K562 (cell line): ENCODE measurements at regions not wholly inside any gene's neighbourhood (a gene's known extent, or its start where the extent isn't known, plus 50 kb on each side); places are given as distances from the start of the nearest gene placed in this dataset.

Experiments
- ATAC-seq: fragments of 200-7000 bp; cut with Tn5 transposase; 3 replicates; pipeline ENCODE4 v1.9.1; 2020; ENCODE audit warnings: moderate library complexity
- BruUV-seq: library from RNA; stranded (reverse); fragments of 400-500 nt; replicated peaks from 2 replicates; lab custom pipeline; 2021; lab: Mats Ljungman, UMichigan
- CTCF ChIA-PET: fragments of 300-600 bp; formaldehyde crosslinking; extraction: SDS; loops from one replicate; lab custom pipeline; 2021; ENCODE audit warnings: low intra/inter-chr PET ratio; lab: Yijun Ruan, JAX
- POLR2A ChIA-PET: fragments of 300-600, 350-650 bp; sonication (Branson Sonifier 250); formaldehyde crosslinking; extraction: SDS; loops from one replicate; lab custom pipeline; 2021; ENCODE audit warnings: antibody characterized with exemption, inconsistent platforms; lab: Yijun Ruan, JAX
- DNase-seq, 4 experiments: peaks; one replicate each; pipeline versions ENCODE4 v3.0.0 to v3.0.0-alpha.2; 2011 to 2018; ENCODE audit warnings: low spot score in 3 of 4, mixed read lengths in 3 of 4; ENCODE audit errors: extremely low read depth in 1 of 4
- FAIRE-seq: peaks from 2 replicates; lab custom pipeline; 2011; peaks lifted over from hg19 to GRCh38; lab: Jason Lieb, UNC
- H2AFZ ChIP-seq: 2 replicates; pipeline ENCODE4 v1.6.0; 2011; ENCODE audit warnings: low read depth, low read length, control low read depth, inconsistent platforms
- H3K27ac ChIP-seq: fragments of 200-600 bp; 3 replicates; pipeline ENCODE4 v1.8.0; 2011; ENCODE audit warnings: low read depth, mild to moderate bottlenecking, control low read depth, inconsistent platforms, low read length, moderate library complexity, mixed read lengths; ENCODE audit errors: extremely low read depth
- H3K27me3 ChIP-seq, 2 experiments: fragments of 300-600 bp in 1 of 2; 2 replicates in 1 of 2; 3 replicates in 1 of 2; pipeline versions ENCODE4 v1.6.0 to v1.8.0; 2011; ENCODE audit warnings: inconsistent platforms in 2 of 2, low read length in 2 of 2, mild to moderate bottlenecking in 1 of 2, mixed read lengths in 1 of 2, moderate library complexity in 1 of 2; ENCODE audit not compliant: control insufficient read depth in 2 of 2, insufficient read depth in 2 of 2
- H3K36me3 ChIP-seq: fragments of 300-600 bp; 3 replicates; pipeline ENCODE4 v1.8.0; 2011; ENCODE audit warnings: mild to moderate bottlenecking, low read length, inconsistent platforms; ENCODE audit not compliant: control insufficient read depth, insufficient read depth
- H3K4me1 ChIP-seq, 2 experiments: fragments of 200-600 bp in 1 of 2; replicated peaks in 1 of 2; 2 replicates in 1 of 2; 3 replicates in 1 of 2; pipeline versions ENCODE4 v1.5.1 to v1.8.0; 2011; ENCODE audit warnings: inconsistent platforms in 2 of 2, low read length in 2 of 2, mild to moderate bottlenecking in 1 of 2, mixed read lengths in 1 of 2, moderate library complexity in 1 of 2; ENCODE audit not compliant: control insufficient read depth in 2 of 2, insufficient read depth in 2 of 2
- H3K4me2 ChIP-seq: 2 replicates; pipeline ENCODE4 v1.6.1; 2011; ENCODE audit warnings: low read length, control low read depth, inconsistent platforms, mixed read lengths; ENCODE audit not compliant: insufficient read depth
- H3K4me3 ChIP-seq: fragments of 200-600 bp; sonication (generic), shearing (Covaris generic); 2 replicates; pipeline ENCODE4 v1.5.1; 2016; ENCODE audit warnings: control low read depth, inconsistent platforms
- H3K79me2 ChIP-seq: fragments of 200-600 bp; 3 replicates; pipeline ENCODE4 v1.8.0; 2011; ENCODE audit warnings: low read length, inconsistent platforms; ENCODE audit not compliant: control insufficient read depth, insufficient read depth
- H3K9ac ChIP-seq, 2 experiments: 2 replicates each; pipeline versions ENCODE4 v1.6.0 to v1.6.1; 2011; ENCODE audit warnings: low read depth in 2 of 2, low read length in 2 of 2, control low read depth in 1 of 2, inconsistent platforms in 1 of 2, mild to moderate bottlenecking in 1 of 2, mixed read lengths in 1 of 2; ENCODE audit not compliant: insufficient read depth in 1 of 2
- H3K9me1 ChIP-seq: one replicate; pipeline ENCODE4 v1.6.0; 2011; ENCODE audit warnings: inconsistent platforms, mild to moderate bottlenecking, low read length, moderate library complexity; ENCODE audit not compliant: control insufficient read depth, insufficient read depth
- H3K9me3 ChIP-seq: replicated peaks from 2 replicates; pipeline ENCODE4 v1.5.1; 2011; ENCODE audit warnings: low read depth, low read length, inconsistent platforms; ENCODE audit not compliant: control insufficient read depth, insufficient read depth
- H4K20me1 ChIP-seq: replicated peaks from 2 replicates; pipeline ENCODE4 v1.6.1; 2011; ENCODE audit warnings: low read length, inconsistent platforms, mixed read lengths; ENCODE audit not compliant: control insufficient read depth, insufficient read depth
- BRD9 ChIP-seq: fragments of 450-650 bp; IDR thresholded peaks from 2 replicates; pipeline ENCODE4 v1.6.1; 2018; ENCODE audit warnings: low read depth; ENCODE audit not compliant: partially characterized antibody
- CBFA2T2 ChIP-seq: fragments of 450-650 bp; conservative IDR thresholded peaks from 2 replicates; pipeline ENCODE4 v1.6.1; 2017; ENCODE audit warnings: mild to moderate bottlenecking
- CBFA2T3 ChIP-seq: fragments of 450-650 bp; IDR thresholded peaks from 2 replicates; pipeline ENCODE4 v1.6.1; 2017
- CCNT2 ChIP-seq: IDR thresholded peaks from 2 replicates; pipeline ENCODE4 v1.6.1; 2011; ENCODE audit warnings: borderline replicate concordance, low read depth, mild to moderate bottlenecking, moderate library complexity, mixed read lengths, low read length; ENCODE audit not compliant: insufficient read length; ENCODE audit errors: extremely low read depth
- ETV6 ChIP-seq, 3 experiments: fragments of 150-350 bp in 1 of 3; sonication (generic) in 1 of 3; formaldehyde crosslinking in 1 of 3; IDR thresholded peaks; 2 replicates each; pipeline versions ENCODE4 v1.6.1 to v1.8.0; 2014 to 2022; ENCODE audit warnings: borderline replicate concordance in 2 of 3, low read depth in 2 of 3, antibody characterized with exemption in 1 of 3, low read length in 1 of 3, mild to moderate bottlenecking in 1 of 3, missing genetic modification reagents in 1 of 3
- FOSL1 ChIP-seq: fragments of 200-800 bp; sonication (Bioruptor generic); conservative IDR thresholded peaks from 2 replicates; pipeline ENCODE4 v1.6.1; 2016; ENCODE audit warnings: missing genetic modification characterization, missing compliant biosample characterization
- HEY1 ChIP-seq: fragments of 250-450 bp; sonication (Bioruptor Pico); IDR thresholded peaks from 2 replicates; pipeline ENCODE4 v1.5.0; 2020; ENCODE audit warnings: mild to moderate bottlenecking, moderate library complexity, borderline replicate concordance
- HNRNPL ChIP-seq: fragments of 200-400 bp; formaldehyde crosslinking; IDR thresholded peaks from 2 replicates; pipeline ENCODE4 v1.6.1; 2017; ENCODE audit warnings: low read depth, mild to moderate bottlenecking, low read length
- IRF9 ChIP-seq: fragments of 450-650 bp; IDR thresholded peaks from 2 replicates; pipeline ENCODE4 v1.6.1; 2016; ENCODE audit warnings: missing biosample characterization, missing genetic modification characterization
- NR0B1 ChIP-seq: fragments of 450-650 bp; IDR thresholded peaks from one replicate; pipeline ENCODE4 v1.6.1; 2018; ENCODE audit warnings: mild to moderate bottlenecking, moderate library complexity; ENCODE audit not compliant: partially characterized antibody
- RFX5 ChIP-seq: IDR thresholded peaks from 2 replicates; pipeline ENCODE4 v1.6.1; 2011; ENCODE audit warnings: low read depth, mild to moderate bottlenecking, improper control_type of control experiment, low read length
- TAL1 ChIP-seq: fragments of 450-650 bp; IDR thresholded peaks from 2 replicates; pipeline ENCODE4 v1.6.1; 2016; ENCODE audit warnings: mild to moderate bottlenecking
- TOE1 ChIP-seq, 2 experiments: fragments of 450-650 bp in 1 of 2; sonication (generic) in 1 of 2; formaldehyde crosslinking in 1 of 2; IDR thresholded peaks; 2 replicates each; pipeline versions ENCODE4 v1.7.1 to v1.8.0; 2016 to 2022; ENCODE audit warnings: borderline replicate concordance in 2 of 2, mild to moderate bottlenecking in 2 of 2, antibody characterized with exemption in 1 of 2, inconsistent platforms in 1 of 2, low read depth in 1 of 2, missing genetic modification reagents in 1 of 2, moderate library complexity in 1 of 2
- WGBS: fragments of 100-300 bp; shearing (Covaris generic); methylation state at CpG from one replicate; pipeline ENCODE4 v1.1.6; 2016; ENCODE audit warnings: low coverage, mixed read lengths; ENCODE audit not compliant: insufficient coverage; ENCODE audit errors: missing lambda C conversion rate; 5-methylcytosine and 5-hydroxymethylcytosine counted together
- in situ Hi-C: fragments of 300-500 bp; cut with MboI; formaldehyde crosslinking; loops from 4 replicates; pipeline ENCODE4 v1.15.0; 2018; ENCODE audit warnings: inconsistent platforms, mixed read lengths
- intact Hi-C: fragments of 100-400 bp; cut with micrococcal nuclease; formaldehyde crosslinking; loops from 2 replicates; pipeline ENCODE4 v1.14.2; 2022

- in situ Hi-C loops = no loop called here
These were observed 202.2 kb upstream of the NLRP1 start for GRCh38 chr17:5786510-5786875.

GRCh38 chr17:5788266-5788900 lies 204.1 kb upstream of the NLRP1 start:
- in situ Hi-C loops = no loop called here
- intact Hi-C loops = no loop called here

More at GRCh38 chr17:5786510-5786875, 202.2 kb upstream of the NLRP1 start:
- H3K27me3 ChIP-seq = peaks cover 0 to 5% of the 10 kb centered on the region in 2 experiments; a peak in 2 of 5 replicates
- no TSS peak for BruUV-seq
- no peak overlapping the region for H3K4me3 ChIP-seq
- no peaks in the 10 kb centered on the region for H3K9me1 ChIP-seq
- intact Hi-C loops = no loop called here
- TF ChIP-seq BRD9 (no peak), HNRNPL (no peak), TOE1 (IDR thresholded peaks at IDR 0.05; ENCODE audit: borderline replicate concordance) (no peak), TOE1 (CRISPR knock-in tag; IDR thresholded peaks at IDR 0.05; ENCODE audit: borderline replicate concordance, low read depth) (no peak), ETV6 (IDR thresholded peaks at IDR 0.05; ENCODE audit: borderline replicate concordance in 1 of 2, low read depth in 2 of 2, low read length in 1 of 2) (no peak), ETV6 (CRISPR knock-in tag; IDR thresholded peaks at IDR 0.05; ENCODE audit: borderline replicate concordance) (no peak), CCNT2 (no peak)
- FAIRE-seq (no peak), ATAC-seq (no peak), DNase-seq (no peak)
- no peak overlapping the region for H3K9ac ChIP-seq
- ChIA-PET CTCF (no interaction called here), POLR2A (no interaction called here)
- no peaks in the 10 kb centered on the region for H3K4me1 ChIP-seq
- no peaks in the 10 kb centered on the region for H4K20me1 ChIP-seq
- no peaks in the 10 kb centered on the region for H3K36me3 ChIP-seq
- H2AFZ ChIP-seq = no peak overlapping the region
- H3K4me2 ChIP-seq = no peak overlapping the region
- H3K27ac ChIP-seq = no peak overlapping the region
- 0% methylated on average over 3 of the region's 6 CpGs for WGBS
- H3K79me2 ChIP-seq = no peaks in the 10 kb centered on the region
- H3K9me3 ChIP-seq = no peaks in the 10 kb centered on the region

More at GRCh38 chr17:5788266-5788900, 204.1 kb upstream of the NLRP1 start:
- Histone ChIP-seq H2AFZ (no peak overlapping the region), H3K4me2 (no peak overlapping the region), H3K27ac (no peak overlapping the region), H3K79me2 (no peaks in the 10 kb centered on the region), H4K20me1 (no peaks in the 10 kb centered on the region), H3K9me3 (no peaks in the 10 kb centered on the region), H3K4me3 (no peak overlapping the region), H3K36me3 (no peaks in the 10 kb centered on the region), H3K9ac (no peak overlapping the region), H3K27me3 (peaks cover 0 to 5% of the 10 kb centered on the region in 2 experiments; a peak in 2 of 5 replicates), H3K9me1 (no peaks in the 10 kb centered on the region), H3K4me1 (no peaks in the 10 kb centered on the region)
- 3% methylated on average over 6 of the region's 6 CpGs for WGBS
- ChIA-PET CTCF (no interaction called here), POLR2A (interaction anchor here (0.6 kb wide), 1 partner anchor 282 kb away, joined by 5 read pairs; no protein-coding TSS in a partner anchor)
- DNase-seq (no peak), ATAC-seq (no peak), FAIRE-seq (no peak)
- no peak for TF ChIP-seq NR0B1
- TF ChIP-seq CBFA2T2 = peak; percentile 15; the same call in 1 of the 2 replicates
- TF ChIP-seq RFX5 = no peak
- peak; percentile 8; the same call in 1 of the 2 replicates for TF ChIP-seq TAL1
- TF ChIP-seq IRF9 = no peak
- no peak for TF ChIP-seq HEY1
- TF ChIP-seq FOSL1 (tag) = 0 out of 2 replicates have a peak, but pooled peaks have one; percentile 34
- TF ChIP-seq CBFA2T3 = peak; percentile 35; the same call in 1 of the 2 replicates
- no TSS peak for BruUV-seq
